T-helper 2 cell treated with Interferon-gamma antibody and Interleukin-4, amounts not matched to agents 100 ng/mL and 5 ng/mL, for 36 hours (primary cell): ENCODE measurements at regions not wholly inside any gene's neighbourhood (a gene's known extent, or its start where the extent isn't known, plus 50 kb on each side); places are given as distances from the start of the nearest gene placed in this dataset.
"Not testable (repeated sequence)": the region's sequence is repeated elsewhere in the genome, so short reads cannot be mapped to it uniquely, and the experiment has no call there.

ENCODE experiments used
- intact Hi-C: fragments of 100-400 bp; cut with micrococcal nuclease; formaldehyde crosslinking; loops from one replicate; pipeline ENCODE4 v1.15.1; 2023

DNA sequence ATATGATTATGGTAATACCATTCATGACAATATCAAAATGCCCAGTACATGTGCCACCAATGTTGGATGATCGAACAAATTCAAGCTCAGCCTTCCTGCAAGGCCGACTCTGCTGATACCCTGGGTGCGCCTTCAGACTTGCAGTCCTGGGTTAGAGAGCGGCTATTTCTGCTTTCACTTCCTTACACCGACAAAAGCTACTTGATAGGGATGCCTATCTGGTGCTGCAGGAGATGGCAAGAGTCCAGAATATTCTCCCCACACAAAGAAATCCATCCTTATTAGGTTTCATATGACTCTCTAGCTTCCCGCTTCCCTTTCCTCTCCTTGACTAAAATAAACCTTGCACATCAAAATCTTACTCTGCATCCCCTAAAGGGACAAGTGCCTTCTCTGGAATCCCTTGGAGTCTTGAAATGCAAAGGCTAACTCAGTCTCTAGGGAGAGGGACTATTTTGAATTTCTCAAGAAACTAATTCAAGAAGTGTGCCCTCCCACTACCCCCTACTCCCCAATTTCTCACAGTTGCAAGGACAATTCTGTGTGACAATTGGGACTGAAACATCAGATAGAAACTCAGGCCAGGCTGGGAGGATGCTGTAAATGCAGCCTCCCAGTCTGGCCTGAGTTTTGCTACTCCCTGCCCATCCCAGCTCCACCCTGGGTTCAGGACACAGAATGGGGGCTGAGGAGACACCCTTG, 103.1 kb upstream of the USP24 start:
- intact Hi-C loops = no loop called here

- intact Hi-C loops = no loop called here
Measured at GRCh38 chr1:55317673-55318072, 102.5 kb upstream of the USP24 start.

- intact Hi-C loops = no loop called here
Measured at GRCh38 chr1:55316947-55317662, 101.9 kb upstream of the USP24 start.

DNA sequence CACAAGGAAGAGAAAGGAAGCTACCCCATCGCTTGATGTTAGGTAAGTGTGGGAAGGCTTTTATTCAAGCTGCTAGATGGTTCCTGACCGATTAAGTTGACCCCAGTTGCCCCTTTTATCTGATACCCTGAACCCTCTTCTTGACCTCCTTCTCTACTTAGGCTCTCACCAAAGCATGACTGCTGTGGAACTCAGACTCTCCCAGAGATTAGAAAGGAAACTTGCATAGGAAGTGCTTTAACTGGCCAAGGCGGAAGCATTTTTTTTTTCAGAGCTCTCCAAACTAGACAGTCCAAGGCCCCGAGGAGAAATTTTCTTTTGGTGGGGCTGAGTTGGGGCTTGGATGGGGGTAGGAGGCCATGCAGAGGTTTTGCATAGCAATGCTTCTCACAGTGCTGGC, 101.3 kb upstream of the USP24 start:
- intact Hi-C loops = no loop called here

DNA sequence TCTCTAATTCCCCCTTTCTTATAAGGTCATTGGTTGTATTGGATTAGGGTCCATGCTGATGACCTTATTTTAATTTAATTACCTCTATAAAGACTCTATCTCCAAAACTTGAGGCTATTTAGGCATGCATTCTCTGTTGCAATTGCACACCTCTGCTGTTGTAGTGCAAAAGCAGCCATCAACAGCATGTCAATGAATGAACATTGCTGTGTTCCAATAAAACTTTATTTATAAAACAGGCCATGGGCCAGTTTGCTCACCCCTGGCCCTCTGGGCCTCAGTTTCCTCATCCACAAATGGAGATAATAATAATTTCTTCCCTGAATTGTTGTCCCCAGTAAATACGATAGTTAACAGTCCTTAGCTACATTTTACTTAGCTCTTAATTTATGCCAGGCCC, 100.4 kb upstream of the USP24 start:
- intact Hi-C loops = no loop called here

DNA sequence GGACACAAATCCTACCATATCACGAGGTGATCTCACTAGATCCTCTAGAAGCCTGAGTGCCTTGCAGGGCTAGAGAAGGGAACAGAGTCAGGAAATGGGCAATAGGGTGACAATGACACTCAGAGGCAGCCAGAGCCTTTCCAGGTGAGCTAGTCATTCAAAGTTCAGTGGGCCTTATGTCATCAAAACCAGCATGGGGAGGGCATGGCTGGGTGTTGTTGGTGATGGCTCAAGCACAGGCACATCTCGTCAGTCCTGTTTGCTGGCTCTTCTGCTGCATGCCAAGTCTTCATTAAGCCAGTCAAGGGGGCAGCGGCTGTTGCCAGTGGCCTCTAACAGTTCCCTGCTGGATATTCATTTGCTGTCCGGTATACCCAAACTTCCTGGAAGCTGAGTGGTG, 99.6 kb upstream of the USP24 start:
- intact Hi-C loops = no loop called here

- intact Hi-C loops = no loop called here
Measured at GRCh38 chr1:55313903-55314302, 98.7 kb upstream of the USP24 start.

DNA sequence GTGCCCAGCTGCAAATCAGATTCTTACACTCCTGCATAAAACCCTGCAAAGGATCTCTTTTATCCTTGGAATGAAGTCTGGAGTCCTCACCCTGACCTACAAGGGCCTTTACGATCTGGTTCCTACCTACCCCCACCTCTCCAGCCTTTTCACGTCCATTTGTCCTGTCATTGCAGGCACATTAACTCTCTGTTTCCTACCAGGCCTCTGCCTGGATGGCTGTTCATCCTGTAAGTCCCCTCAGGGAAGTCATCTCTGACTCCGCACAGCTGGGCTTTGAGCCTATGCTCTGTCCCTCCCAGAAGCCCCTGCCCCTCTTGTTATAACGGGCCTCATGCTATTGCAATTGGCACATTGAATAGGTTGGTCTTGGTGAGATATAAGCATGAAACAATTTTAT, 96.8 kb upstream of the USP24 start:
- intact Hi-C loops = no loop called here

- intact Hi-C loops = no loop called here
Measured at GRCh38 chr1:55311057-55311641, 96.0 kb upstream of the USP24 start.

DNA sequence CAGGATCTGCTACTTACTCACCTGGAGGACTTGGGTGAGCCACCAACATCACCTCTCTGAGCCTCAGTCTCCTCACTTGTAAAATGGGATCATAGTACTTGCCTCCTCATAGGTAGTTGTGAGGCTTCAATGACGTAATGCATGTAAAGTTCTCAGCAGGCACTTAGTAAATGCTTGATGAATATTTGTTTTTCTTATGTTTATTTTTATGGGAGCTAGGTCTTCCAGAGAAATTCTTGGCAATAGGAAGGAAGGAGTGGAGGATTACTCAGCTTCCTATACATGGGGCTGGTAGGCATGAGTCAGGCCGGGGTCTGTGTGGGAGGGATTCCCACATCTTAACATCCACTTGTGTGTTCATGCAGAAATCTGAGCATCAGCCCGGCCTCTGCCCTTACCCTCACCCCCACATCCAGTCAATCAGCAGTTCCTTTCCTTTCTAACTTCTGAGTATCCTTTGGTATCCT, 95.4 kb upstream of the USP24 start:
- intact Hi-C loops = no loop called here

DNA sequence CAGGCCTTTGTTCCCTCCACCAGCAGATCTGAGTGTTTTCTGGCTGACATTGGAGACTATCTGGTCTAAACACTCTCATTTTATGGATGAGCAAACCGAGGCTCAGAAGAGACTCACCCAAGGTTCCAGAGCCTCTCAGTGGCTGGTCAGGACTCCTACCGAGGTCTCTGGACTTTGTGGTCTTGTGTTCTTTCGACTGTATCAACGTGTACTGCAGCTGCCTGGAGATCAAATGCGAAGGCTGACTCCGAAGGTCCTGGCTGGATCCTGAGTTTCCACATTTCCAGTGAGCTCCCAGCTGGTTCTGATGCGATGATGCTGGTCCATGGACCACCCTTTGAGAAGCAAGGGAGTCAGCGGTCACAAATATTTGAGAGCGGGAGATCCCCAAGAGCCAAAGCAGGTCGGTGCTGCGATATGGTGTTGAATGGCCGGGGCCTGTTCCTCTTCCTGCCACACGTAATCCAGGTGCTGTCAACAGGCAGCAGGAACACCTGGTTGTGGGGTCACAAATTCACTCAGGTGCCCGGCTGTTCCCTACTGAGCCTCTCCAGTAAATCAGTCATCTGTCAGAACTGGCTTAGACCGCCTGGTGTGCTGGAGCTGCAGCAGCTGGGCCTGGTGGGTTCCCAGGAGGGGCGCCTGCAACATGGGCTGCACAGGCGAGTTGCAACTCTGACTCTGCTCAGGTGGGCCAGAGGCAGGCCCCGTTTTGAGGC, 94.8 kb upstream of the USP24 start:
- intact Hi-C loops = no loop called here

DNA sequence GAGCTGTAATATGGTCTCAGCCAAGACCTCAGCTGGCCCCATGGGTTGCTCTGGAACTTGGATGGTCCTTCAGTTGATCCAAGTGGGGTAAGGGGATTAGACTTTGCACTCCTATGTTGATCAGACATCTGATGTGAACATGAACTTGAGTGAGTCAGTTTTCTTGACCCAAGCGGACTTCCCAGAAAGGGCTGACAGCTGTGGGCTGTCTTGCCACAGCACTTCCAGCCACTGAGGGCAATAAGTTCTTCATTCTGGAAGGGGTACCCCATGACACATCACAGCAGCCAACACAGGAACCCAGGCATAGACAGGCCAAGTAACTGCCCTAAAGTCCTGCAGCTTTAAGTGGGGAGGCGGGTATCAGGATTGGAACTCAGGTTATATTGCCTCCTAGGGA, 93.9 kb upstream of the USP24 start:
- intact Hi-C loops = no loop called here

- intact Hi-C loops = no loop called here
Measured at GRCh38 chr1:55305735-55306134, 90.6 kb upstream of the USP24 start.

- intact Hi-C loops = no loop called here
Measured at GRCh38 chr1:55304229-55304740, 89.1 kb upstream of the USP24 start.

DNA sequence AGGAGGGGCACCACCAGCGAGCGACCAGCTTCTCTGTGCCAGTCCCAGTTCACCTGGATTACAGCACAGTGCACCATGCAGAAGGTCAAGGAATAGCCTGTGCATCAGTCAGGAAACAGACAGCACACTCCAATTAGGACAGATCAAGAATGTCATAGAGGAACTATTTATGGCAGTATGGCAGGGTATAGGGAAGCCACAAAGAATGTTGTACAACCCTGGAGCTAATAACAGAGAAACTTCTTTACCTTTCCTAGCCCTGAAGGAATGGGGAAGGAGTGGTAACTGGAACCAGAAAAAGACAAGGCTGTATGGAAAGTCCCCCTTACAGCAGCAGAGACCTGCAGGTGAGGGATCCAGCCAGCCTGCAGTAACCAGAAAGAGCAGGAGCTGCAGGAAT, 87.8 kb upstream of the USP24 start:
- intact Hi-C loops = no loop called here

DNA sequence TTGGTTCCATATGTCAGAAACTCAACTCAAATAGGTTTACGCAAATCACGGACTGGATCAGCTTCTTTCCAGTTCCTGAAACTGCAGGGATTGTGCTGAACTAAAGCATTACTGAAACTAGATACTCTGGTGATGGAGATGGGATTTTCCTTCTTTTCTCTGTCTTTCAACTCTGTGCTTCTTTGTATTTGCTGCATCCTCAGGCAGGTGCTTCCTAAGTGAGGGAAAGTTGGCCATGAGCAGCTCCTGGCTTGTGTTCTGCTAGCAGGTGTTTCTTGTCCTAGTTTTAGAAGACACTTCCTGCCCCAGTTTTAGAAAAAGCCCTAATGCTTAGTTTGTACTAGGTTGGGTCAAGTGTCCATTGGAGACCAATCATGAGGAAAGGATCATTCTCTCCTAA, 86.7 kb upstream of the USP24 start:
- intact Hi-C loops = no loop called here

DNA sequence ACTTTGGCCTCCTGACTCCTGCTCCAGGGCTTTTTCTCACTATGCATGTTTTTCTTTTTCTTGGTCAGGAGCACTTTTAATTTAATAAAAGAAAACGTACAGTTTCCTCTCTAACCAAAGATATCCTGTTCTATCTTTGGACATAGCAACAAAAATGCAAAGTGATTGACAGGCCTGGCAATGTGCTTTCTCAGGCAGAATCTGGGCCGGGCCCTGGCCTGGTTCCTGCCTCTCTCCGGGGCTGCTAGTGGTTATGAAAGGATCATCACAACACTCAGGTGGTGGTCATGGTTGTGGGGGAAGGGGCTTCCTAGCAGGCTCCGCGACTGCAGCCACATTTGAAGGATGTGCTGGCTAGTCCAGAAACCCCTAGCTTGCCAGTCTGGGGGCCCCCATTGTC, 85.8 kb upstream of the USP24 start:
- intact Hi-C loops = no loop called here

GRCh38 chr1:55298167-55298894, 83.2 kb upstream of the USP24 start:
- intact Hi-C loops = no loop called here

- intact Hi-C loops = not testable (repeated sequence)
Measured at GRCh38 chr1:55296247-55296646, 81.1 kb upstream of the USP24 start.

- intact Hi-C loops = loop anchor here (5.0 kb wide), 1 partner anchor 1418 kb away; no protein-coding TSS in a partner anchor
Measured at GRCh38 chr1:55289614-55290013, 74.5 kb upstream of the USP24 start.

- intact Hi-C loops = loop anchor here (5.0 kb wide), 1 partner anchor 1418 kb away; no protein-coding TSS in a partner anchor
Measured at GRCh38 chr1:55289042-55289441, 73.9 kb upstream of the USP24 start.
